VCaP (cell line): ENCODE measurements at regions not wholly inside any gene's neighbourhood (a gene's known extent, or its start where the extent isn't known, plus 50 kb on each side); places are given as distances from the start of the nearest gene placed in this dataset.
"Not testable (repeated sequence)": the region's sequence is repeated elsewhere in the genome, so short reads cannot be mapped to it uniquely, and the experiment has no call there.

Source experiments
- H3K27ac ChIP-seq: fragments of 450-650 bp; 2 replicates; pipeline ENCODE4 v1.5.1; 2017
- TF ChIP-seq, protein P1 (sequence below): fragments of 450-650 bp; conservative IDR thresholded peaks from 2 replicates; pipeline ENCODE4 v1.5.1; 2017; ENCODE audit warnings: mild to moderate bottlenecking, moderate library complexity

DNA sequence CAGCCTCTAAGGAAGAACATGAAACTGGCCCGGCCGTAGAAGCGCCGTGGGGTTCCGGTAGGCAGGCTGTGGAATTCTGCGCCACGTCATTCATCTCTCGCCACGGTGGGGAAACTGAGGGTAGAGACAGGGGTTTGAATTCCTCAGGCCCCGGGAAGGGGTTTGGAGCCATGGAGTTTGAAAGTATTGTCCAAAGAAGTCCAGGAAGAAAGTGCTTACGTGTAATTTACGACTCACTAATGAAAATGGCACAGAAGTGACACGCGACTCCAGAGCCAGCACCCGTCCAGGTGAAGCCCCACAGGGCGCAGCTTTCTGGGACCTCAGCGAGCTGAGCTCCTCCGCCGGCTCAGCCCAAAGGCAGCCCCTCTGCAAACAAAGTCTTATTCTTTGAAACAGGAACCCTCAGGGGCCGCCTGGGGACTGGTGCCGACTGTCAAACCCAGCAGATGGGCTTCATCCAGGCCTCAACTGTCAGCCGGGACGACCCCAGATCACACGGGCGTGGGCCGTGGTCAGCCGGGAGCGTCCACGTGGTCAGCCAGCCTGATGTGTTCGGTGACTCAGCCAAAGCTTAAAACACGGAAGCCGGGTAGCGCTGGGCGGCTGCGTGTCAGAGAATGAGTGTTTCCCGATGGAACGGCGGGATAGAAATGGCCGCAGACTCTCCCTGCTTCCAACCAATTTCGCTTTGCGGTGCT, 200.0 kb downstream of the LAT start:
- not testable (repeated sequence) for H3K27ac ChIP-seq

DNA sequence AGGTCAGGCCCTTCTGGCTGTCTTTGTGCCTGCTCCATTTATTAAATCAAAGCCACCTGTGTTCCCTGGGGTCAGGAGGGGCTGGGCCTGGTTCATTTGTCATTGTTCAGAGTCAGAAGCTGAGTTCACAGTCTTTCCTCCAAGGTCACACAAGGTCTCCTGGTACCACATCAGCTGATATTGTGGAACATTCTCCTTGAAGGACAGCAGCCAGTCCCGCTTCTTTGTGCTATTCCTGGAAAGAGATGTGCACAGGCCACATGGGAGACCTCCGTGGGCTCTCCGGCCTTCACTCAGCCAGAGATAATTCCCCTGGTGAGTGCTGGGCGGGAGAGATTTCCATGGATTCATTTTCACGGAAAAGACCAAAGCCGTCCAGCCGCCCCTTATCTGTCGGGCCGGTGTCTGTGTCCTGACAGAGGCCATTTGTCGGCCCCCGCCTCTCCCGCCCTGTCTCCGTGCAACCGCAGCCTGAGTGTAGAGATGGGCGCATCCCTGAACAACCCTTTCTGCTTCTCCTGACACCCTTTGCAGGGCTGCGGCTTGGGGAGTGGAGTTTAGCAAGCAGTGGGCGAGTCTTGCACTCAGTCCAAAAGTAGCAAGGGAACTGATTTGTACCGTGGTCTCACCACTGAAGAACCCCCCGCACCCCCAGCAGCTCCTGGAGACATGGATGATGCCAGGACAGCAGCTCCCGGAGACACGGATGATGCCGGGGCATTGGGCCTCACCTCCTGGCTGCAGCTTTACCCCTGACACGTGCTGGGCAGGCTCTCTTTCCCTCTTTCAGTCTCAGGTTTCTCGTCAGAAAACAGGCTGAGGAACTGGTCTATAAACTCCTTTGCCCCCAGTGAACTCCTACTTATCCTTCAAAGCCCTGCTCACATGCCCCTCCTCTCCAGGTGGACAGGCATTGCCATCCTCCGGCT, 198.4 kb downstream of the LAT start:
- H3K27ac ChIP-seq = not testable (repeated sequence)

- H3K27ac ChIP-seq = no peak overlapping the region
- TF ChIP-seq, protein P1, sequence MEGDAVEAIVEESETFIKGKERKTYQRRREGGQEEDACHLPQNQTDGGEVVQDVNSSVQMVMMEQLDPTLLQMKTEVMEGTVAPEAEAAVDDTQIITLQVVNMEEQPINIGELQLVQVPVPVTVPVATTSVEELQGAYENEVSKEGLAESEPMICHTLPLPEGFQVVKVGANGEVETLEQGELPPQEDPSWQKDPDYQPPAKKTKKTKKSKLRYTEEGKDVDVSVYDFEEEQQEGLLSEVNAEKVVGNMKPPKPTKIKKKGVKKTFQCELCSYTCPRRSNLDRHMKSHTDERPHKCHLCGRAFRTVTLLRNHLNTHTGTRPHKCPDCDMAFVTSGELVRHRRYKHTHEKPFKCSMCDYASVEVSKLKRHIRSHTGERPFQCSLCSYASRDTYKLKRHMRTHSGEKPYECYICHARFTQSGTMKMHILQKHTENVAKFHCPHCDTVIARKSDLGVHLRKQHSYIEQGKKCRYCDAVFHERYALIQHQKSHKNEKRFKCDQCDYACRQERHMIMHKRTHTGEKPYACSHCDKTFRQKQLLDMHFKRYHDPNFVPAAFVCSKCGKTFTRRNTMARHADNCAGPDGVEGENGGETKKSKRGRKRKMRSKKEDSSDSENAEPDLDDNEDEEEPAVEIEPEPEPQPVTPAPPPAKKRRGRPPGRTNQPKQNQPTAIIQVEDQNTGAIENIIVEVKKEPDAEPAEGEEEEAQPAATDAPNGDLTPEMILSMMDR = no peak
Observed at GRCh38 chr16:29182501-29182900, 197.6 kb downstream of the LAT start.

- H3K27ac ChIP-seq = not testable (repeated sequence)
Observed at GRCh38 chr16:29181921-29182411, 197.1 kb downstream of the LAT start.

DNA sequence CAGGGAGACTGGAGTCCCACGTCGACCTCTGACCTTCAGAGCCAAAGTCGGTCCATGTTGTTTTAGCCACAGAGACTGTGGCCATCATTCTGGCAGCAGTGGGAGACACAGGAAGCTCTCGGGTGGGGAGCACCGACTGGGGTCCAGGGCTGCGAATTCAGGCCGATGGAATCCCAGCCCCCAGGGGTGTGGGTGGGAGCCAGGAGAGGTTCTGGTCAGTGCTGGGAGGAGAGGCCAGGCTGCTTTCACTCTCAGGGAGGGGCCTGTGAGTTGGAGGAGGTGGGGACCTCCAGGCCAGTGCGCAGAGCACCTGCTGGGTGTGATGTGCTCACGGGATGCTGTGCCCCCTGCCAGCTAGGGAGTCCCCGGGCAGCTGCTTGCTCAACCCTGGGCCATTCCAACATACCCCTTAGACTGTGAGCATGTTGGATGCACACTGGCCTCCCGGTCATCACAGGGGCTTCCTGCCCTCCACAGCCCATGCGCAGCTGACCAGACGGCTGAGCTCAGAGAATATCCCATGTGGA, 196.5 kb downstream of the LAT start:
- H3K27ac ChIP-seq = not testable (repeated sequence)

- not testable (repeated sequence) for H3K27ac ChIP-seq
Observed at GRCh38 chr16:29180206-29180600, 195.4 kb downstream of the LAT start.

DNA sequence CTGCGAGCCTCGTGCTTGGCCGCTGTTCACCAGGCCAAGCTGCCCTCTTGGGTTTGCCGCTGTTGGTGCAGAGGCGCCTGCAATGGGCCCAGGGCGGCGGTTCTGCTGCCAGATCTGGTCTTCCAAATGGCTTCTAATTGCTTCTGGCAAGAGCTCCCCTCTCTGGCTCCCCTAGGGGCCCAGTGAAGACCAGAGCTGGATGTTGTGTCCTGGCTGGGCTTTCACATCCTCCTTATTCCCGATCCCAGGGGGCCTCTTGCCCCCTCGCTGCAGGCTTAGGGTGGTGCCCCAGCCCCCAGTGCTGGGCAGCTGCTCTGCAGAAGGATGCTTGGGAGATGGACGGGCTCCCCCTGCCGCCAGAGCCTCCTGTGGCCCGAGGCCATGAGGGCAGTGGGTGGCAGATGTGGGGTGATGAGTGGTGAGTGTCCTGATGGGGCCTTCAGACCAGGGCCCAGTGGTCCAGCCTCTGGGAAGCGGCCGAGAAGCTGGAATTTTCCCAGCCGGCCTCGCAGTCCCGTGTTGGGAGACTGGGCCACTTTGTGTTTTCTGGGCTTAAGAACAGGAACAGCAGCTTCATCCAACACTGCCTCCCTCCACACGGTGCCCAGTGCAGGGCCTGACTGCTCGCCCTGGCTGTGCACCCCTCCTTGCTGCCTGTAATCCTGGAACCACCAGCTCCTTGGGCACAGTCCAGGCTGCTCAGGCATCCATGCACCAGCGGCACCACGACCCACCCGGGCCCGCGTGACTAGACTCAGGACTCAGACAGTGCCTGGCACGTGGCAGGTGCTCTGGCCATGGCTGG, 194.8 kb downstream of the LAT start:
- not testable (repeated sequence) for H3K27ac ChIP-seq

GRCh38 chr16:29177888-29178726, 193.3 kb downstream of the LAT start:
- not testable (repeated sequence) for H3K27ac ChIP-seq

- H3K27ac ChIP-seq = not testable (repeated sequence)
Observed at GRCh38 chr16:29177203-29177887, 192.5 kb downstream of the LAT start.

- H3K27ac ChIP-seq = not testable (repeated sequence)
Observed at GRCh38 chr16:29176822-29177202, 192.0 kb downstream of the LAT start.

DNA sequence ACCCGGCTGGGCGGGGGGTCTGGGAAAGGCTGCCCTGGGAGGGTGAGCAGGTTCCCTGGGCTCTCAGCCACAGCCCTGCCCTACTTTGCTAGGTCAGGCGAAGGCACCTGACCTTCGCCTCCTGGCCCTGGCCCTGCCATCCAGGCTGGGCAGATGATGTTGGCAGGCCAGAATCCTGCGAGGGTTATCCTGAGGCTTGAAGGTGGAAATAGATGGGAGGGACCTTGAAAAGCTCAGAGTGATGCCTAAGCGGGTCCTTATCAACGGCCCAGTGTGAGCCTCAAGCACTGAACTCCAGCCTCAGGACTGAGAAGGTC, 191.3 kb downstream of the LAT start:
- H3K27ac ChIP-seq = not testable (repeated sequence)

DNA sequence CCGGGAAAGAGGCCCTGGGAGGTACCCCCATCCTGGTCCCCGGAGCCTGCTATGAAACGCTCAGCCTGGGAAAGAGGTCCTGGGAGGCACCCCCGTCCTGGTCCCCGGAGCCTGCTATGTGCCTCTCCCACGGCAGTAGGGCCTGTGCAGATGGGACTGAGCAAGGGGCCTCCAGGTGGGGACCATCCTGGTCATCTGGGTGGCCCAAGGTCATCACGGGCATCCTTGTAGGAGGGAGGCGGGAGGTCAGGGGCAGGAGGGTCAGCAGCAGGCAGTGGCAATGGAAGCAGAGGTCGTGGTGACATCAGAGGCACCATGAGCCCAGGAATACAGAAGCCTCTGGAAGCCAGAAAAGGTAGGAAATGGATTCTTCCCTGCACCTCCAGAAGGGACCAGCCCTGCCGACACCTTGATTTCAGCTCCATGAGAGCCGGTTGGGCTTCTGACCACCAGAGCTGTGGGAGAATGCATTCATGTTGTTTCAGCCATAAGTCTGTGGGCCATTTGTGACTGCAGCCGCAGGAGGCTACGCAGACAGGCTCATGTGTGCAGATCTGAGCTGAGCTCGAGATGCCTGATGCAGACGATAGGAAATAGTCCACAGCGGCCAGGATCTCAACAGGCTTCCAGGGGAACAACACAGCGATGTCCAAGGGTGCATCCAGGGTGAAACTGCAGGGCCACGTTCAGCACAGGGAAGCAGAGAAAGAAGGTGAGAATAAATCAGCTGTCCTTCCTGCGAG, 190.7 kb downstream of the LAT start:
- H3K27ac ChIP-seq = not testable (repeated sequence)

DNA sequence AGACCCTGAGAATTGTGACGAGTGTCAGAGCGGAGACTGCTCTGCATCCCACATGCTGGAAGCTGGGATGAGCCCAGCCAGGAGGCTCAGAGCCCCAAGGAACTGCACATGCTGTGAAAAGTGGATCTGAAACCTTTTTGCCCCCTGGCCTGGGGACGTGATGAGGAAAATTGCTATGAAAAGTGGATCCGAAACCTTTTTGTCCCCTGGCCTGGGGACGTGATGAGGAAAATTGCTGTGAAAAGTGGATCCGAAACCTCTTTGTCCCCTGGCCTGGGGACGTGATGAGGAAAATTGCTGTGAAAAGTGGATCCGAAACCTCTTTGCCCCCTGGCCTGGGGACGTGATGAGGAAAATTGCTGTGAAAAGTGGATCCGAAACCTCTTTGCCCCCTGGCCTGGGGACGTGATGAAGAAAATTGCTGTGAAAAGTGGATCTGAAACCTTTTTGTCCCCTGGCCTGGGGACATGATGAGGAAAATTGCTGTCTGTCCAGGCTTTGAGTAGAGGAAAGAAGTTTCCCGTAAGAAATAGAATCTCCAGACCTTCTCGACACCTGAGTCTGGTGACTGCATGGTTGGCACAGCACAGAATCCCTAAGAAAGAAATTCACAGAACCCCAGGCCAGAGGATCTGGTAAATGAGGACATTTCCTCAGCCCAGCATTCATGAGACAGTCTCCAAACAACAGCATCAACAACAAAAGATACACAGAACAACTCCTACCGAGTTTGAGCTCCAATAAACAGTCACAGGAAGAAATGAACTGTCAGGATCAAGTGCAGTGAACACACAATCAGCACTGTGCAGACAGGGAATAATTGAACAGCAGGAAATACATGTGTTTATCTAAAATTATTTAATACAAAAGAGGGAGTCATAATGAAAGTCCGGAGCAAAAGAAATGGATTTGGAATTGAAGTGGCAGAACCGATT, 188.8 kb downstream of the LAT start:
- not testable (repeated sequence) for H3K27ac ChIP-seq

- H3K27ac ChIP-seq = not testable (repeated sequence)
Observed at GRCh38 chr16:29172098-29172724, 187.4 kb downstream of the LAT start.

GRCh38 chr16:29171296-29171695, 186.4 kb downstream of the LAT start:
- not testable (repeated sequence) for H3K27ac ChIP-seq

GRCh38 chr16:29170393-29171119, 185.7 kb downstream of the LAT start:
- H3K27ac ChIP-seq = not testable (repeated sequence)
